ENCODE measurements at regions not wholly inside any gene's neighbourhood (a gene's known extent, or its start where the extent isn't known, plus 50 kb on each side); places are given as distances from the start of the nearest gene placed in this dataset.

GRCh38 chr2:15792331-15792730 is 148.0 kb upstream of the MYCN start:
- DNase-seq (ENCODE audit: low spot score): peak; percentile 94

DNA sequence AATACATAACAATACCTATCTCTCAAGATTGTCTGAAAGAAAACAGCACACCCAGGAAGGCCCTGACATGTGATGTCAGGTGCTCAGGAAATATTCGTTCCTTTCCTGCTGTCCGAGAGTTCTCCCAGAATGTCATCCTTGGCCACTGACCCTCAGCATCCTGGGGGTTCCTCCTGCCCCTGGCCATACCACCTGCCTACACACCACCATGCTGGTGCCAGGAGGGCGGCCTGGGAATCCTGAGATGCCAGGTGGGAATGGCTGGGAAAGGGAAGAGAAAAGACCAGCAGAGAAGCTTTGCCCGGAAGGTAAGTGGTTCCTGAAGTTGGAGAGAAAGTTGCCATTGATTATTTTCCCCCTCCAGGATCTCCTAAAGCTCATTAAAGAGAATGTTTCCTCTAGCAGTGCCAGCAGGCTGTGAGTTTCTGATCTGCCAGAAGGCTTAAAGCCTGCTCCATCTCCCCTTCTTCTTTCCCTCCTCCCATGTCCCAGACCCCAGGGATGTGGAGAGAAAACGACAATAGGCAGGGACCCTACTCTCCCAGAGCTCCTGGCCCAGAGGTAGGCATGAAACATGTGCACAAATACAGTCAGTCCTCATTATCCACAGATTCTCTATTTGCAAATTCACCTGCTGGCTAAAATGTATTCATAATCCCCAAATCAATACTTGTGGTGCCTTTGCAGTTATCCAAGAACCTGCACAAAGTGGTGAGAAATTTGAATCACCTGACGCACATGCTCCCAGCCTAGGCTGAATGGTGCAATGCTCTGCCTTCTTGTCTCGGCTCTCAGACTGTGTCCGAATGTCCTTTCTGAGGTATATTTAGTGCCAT is 147.1 kb upstream of the MYCN start:
- DNase-seq (ENCODE audit: low spot score): peak; percentile 95

GRCh38 chr2:15793978-15794377 is 146.4 kb upstream of the MYCN start:
- DNase-seq (ENCODE audit: low spot score): peak; percentile 94

GRCh38 chr2:15794608-15795134 is 145.7 kb upstream of the MYCN start:
- DNase-seq (ENCODE audit: low spot score): peak; percentile 94

DNA sequence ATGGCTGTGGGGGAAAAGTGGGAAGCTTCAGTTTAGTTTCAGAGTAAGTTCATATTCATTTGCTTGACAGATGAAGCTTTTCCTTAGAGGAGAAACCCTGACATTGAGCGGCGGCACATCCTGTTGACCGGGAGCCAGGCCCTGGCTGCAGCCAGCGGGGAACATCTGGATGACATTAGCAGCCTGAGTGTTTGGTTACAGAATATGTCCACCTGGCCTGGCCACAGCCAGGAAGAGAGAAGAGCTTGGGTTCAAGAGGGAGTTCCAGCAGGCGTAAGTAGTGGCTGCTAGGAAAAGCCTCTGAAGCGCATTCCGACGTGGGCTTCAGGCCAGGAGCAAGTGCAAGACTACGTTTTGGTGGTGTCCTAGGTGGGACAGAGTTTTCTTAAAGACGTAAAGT is 144.9 kb upstream of the MYCN start:
- no peak for DNase-seq (ENCODE audit: low spot score)

- peak; percentile 94 for DNase-seq (ENCODE audit: low spot score)
Measured at GRCh38 chr2:15796167-15796942, 144.0 kb upstream of the MYCN start.

DNA sequence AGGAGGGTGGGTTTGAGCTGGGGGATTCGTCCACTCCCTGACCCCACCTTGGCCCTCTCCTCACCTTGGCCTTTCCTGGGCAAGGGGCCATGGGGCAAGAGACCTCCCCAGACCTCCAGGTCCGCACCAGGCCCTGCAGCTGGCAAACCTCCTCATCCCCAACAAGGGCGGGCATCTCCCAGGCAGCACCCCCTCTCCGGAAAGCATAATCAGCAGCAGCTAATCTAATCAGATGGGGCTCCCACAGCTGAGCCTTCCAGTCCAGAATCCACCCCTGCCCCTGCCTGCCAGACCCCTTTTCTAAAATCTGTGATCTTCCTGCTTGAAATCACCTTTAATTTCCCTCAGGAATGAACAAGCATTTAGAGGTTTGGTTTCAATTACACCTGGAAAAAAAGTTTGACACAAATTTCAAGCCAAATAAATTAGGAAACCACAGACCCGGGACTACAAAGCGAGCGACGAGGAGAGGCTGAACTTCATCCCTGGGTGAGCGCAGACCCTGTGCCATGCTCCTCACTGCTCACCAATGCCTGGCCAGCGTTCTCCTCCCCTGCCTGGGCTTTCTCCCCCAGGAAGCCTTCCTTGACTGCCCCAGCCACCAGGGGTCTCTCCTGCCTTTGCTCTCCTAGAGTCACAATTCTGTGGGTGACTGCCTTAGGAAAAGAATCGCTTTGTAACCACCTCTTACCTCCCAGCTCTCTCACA is 143.0 kb upstream of the MYCN start:
- DNase-seq (ENCODE audit: low spot score): no peak

- DNase-seq (ENCODE audit: low spot score): no peak
Measured at GRCh38 chr2:15797939-15798281, 142.4 kb upstream of the MYCN start.

DNA sequence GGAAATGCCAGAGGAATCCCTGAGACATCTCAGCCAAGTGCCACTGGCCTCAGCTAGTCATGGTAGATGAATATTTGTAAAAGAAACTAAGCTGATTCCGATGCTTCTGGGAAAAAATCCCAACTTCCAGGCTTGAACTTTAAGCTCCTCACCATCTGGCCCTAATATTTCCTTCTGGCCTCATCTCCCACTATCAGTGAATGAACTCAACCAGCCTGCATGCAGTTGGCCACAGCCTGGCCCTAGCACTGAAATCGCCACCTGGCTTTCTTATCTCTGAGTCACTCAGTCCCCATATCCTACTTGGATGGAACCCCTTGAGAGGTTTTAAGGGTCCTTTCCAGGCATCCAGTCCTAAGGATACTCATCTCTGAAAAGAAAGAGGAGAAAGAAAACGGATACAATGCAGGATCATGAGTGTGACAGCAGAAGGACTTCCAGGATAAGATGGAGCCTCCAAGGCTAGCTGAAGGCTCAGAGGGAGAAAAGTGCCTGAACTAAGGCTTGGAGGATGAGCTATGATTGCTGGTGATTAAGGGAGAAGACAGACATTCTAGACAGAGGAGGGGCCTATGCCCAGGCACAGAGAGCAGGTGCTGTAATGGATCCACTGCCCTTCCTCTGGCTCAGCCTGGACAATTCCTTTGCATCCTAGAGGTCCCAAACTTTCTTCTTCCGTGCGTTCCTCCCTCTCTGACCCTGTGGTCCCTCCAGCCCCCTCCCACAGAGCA is 141.5 kb upstream of the MYCN start:
- DNase-seq (ENCODE audit: low spot score): no peak

- DNase-seq (ENCODE audit: low spot score): no peak
Measured at GRCh38 chr2:15799432-15799827, 140.9 kb upstream of the MYCN start.

GRCh38 chr2:15800495-15801329 is 139.6 kb upstream of the MYCN start:
- peak; percentile 95 for DNase-seq (ENCODE audit: low spot score)

DNA sequence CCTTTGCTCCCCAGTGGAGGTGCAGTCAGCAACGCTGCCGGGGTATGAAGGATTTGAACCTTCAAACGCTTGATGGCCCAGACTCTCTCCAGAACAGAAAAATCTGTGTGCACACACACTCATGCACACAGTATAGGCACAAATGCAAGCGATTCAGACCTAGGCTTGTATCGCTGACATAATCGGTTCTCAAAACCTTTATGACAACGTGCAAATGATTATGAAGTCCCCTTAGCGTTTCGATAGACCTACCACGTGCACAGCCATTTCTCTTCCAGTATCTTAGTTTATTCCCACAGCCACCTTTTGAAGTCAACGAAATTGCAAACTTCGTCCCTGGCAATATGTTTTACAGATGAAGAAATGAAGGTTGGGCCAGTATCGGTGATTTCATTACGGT is 138.9 kb upstream of the MYCN start:
- peak; percentile 94 for DNase-seq (ENCODE audit: low spot score)

DNA sequence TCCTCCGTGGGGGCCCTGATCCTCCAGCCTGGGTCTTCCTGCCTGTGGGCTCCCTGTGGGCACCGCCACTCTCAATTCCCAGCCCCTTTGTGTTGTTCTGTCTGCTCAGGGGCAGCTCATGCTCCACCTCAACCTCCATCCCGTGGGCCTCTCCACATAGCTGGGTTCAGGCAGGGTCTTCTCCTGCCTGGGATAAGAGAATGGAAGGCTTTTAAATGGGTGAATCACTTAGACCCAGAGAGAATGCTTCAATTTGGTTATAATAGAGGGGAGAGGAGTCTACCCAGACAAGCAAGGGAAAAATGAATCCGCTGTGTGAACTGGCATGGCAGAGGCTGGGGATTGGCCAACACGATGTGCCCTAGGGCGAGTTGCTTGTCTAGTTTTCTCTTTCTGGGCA is 138.4 kb upstream of the MYCN start:
- peak; percentile 95 for DNase-seq (ENCODE audit: low spot score)

- peak; percentile 95 for DNase-seq (ENCODE audit: low spot score)
Measured at GRCh38 chr2:15802657-15803542, 137.4 kb upstream of the MYCN start.

- DNase-seq (ENCODE audit: low spot score): peak; percentile 95
Measured at GRCh38 chr2:15803543-15804245, 136.7 kb upstream of the MYCN start.

GRCh38 chr2:15804246-15804619 is 136.1 kb upstream of the MYCN start:
- DNase-seq (ENCODE audit: low spot score): peak; percentile 94

DNA sequence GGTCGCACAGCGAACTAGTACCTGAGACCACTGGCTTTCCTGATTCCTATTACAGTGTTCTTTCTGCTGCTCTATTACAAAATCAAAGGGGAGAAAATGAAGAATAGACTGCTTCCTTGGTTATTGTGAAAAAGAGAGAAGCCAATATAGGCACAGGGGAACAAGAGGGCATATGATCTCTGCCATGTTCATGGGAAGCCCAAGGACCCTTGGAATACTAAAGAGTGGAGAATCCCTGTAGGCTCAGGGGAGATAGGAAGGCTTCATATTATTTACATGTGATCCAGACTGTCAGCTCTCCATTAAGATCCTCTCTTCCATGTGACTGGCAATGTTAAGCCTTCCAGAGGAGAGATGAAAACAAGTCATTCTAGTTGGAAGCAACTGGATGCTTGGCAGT is 135.7 kb upstream of the MYCN start:
- DNase-seq (ENCODE audit: low spot score): peak; percentile 94

- DNase-seq (ENCODE audit: low spot score): no peak
Measured at GRCh38 chr2:15805206-15805605, 135.1 kb upstream of the MYCN start.

DNA sequence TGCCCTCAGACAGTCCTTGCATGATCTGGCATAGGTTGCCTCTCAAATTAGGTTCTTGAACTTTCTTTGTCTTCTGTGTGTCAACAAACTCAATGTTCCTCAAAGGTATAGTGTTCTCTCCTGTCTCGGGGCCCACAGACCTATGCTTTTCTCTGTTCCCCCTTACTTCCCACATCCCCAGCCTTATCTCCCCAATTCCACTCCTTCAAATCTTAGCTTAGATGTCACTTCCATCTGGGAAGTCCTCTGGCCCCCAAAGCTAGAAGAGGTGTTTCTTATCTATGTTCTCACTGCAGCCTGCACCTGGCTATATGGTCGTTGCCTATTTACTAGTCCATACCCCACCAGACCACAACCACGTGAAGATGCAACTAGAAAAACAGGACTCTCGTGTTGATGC is 134.6 kb upstream of the MYCN start:
- peak; percentile 94 for DNase-seq (ENCODE audit: low spot score)
